ENCODE measurements at regions not wholly inside any gene's neighbourhood (a gene's known extent, or its start where the extent isn't known, plus 50 kb on each side); places are given as distances from the start of the nearest gene placed in this dataset.

DNA sequence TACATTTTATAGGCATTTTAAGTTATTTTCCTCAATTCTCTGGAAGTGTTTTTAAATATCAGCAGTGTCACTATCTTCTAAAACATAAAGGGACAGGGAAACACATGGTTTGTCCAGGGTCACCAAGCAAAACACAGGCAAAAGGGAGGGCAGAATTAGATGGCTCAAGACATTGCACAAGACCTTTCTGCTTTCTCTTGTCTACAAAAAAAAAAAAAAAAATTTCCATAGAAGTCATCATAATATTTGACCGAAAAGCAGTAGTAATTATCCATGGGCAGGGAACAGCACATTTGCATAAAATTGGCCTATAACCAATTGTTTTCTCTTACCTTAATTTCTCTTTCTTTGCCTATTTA lies 703.1 kb upstream of the FZD8 start:
- TF ChIP-seq, protein P1, sequence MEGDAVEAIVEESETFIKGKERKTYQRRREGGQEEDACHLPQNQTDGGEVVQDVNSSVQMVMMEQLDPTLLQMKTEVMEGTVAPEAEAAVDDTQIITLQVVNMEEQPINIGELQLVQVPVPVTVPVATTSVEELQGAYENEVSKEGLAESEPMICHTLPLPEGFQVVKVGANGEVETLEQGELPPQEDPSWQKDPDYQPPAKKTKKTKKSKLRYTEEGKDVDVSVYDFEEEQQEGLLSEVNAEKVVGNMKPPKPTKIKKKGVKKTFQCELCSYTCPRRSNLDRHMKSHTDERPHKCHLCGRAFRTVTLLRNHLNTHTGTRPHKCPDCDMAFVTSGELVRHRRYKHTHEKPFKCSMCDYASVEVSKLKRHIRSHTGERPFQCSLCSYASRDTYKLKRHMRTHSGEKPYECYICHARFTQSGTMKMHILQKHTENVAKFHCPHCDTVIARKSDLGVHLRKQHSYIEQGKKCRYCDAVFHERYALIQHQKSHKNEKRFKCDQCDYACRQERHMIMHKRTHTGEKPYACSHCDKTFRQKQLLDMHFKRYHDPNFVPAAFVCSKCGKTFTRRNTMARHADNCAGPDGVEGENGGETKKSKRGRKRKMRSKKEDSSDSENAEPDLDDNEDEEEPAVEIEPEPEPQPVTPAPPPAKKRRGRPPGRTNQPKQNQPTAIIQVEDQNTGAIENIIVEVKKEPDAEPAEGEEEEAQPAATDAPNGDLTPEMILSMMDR (IDR thresholded peaks at IDR 0.05), result no peak
- Histone ChIP-seq H3K27ac (peak overlapping the region in 1 of 2 donors; percentile 26), H3K4me3 (no peak overlapping the region)
- DNase-seq (ENCODE audit: low spot score), result no peak

DNA sequence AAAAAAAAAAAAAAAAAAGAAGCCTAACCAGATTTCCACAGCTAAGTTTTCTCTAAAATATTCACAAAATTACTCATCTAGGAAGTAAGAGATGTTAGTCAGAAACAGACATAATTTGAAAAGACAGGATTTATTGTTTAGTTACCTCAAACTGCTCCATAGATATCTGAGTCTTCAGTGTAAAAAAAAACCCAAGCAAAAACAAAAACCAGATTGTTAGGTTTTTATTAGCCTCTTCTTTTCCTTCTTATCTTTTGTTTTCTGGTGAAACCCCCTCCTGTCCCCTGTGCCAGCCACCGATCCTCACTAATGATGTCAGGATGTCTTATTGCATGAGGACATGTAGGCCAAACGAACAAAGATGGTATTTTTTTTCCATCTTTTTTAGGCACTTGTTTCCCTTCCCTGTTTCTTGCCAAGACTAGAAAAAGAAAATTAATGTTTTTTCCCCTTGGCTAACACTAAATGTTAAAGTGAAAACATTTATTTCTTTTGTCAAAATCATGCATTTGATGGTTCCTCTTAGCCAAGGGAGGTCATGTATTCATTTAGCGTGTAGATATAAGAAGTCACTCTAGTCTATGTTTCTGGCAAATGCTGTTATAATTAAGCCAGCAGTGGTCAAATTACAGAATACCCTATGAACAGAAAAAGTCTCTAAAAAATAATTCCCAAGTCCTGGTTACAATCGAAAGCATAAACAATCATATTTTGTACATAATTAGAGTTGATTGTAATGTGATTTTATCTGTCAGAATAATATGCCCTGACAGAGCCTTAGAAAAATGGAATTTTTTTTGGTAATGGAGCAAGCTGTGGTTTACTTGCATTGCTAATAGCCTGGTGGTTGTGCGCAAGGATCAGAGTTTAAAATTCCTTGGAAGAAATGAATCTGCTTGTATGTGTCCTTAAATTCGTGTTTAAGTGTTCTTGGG lies 702.4 kb upstream of the FZD8 start:
- H3K27ac ChIP-seq, result peak overlapping the region in 1 of 2 donors; percentile 26
- no peak overlapping the region for H3K4me3 ChIP-seq
- no peak for DNase-seq (ENCODE audit: low spot score)
- TF ChIP-seq, protein P1 (IDR thresholded peaks at IDR 0.05), result no peak

DNA sequence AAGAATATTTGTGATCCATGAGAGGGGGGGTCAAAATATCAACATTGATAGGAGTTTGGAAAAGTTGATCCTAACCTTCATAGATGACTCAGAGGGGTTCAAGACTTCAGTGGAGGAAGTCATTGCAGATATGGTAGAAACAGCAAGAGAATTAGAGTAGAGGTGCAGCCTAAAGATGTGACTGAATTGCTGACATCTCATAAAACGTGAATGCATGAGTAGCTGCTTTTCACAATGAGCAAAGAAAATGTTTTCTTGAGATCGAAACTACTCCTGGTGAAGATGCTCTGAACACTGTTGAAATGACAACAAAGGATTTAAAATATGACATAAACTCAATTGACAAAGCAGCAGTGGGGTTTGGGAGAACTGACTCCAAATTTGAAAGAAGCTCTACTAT lies 700.7 kb upstream of the FZD8 start:
- H3K4me3 ChIP-seq, result no peak overlapping the region
- DNase-seq (ENCODE audit: low spot score), result no peak
- TF ChIP-seq, protein P1 (IDR thresholded peaks at IDR 0.05), result no peak

DNA sequence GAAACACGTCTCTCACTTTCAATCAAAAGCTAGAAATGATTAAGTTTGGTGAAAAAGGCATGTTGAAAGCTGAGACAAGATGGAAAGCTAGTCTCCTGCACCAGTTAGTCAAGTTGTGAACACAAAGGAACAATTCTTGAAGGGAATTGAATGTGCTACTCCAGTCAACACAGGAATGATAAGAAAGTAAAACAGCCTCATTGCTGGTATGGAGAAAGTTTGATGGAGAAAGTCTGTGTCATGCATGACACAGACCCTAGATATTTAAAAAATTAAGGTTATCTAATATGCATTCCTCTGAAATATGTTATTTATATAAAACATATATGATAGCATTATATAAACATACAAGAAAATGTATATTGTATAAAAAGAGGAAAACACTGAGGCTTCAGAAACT lies 699.4 kb upstream of the FZD8 start:
- TF ChIP-seq, protein P1 (IDR thresholded peaks at IDR 0.05), result no peak
- no peak for DNase-seq (ENCODE audit: low spot score)
- no peak overlapping the region for H3K27ac ChIP-seq
- no peak overlapping the region for H3K4me3 ChIP-seq

More for the DNA sequence above, 700.7 kb upstream of the FZD8 start:
- no peak overlapping the region for H3K27ac ChIP-seq

DNA sequence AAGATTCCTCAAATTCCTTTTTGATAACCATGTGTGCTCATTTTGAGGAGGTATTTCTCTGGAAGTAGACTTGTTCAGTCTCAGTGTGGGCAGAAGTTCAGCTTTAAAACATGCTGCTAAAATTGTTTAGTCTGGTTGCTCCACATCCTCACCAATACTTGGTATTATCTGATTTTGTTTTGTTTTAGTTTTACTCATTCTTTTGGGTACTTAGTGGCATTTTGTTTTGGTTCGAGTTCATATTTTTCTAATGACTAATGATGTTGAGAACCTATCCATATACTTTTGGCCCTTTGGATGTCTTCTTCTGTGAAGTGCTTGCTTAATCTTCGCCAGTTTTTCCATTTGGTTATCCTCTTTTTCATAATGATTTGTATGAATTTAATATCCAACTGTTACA lies 694.2 kb upstream of the FZD8 start:
- TF ChIP-seq, protein P1 (IDR thresholded peaks at IDR 0.05), result no peak
- no peak overlapping the region for H3K4me3 ChIP-seq
- H3K27ac ChIP-seq, result no peak overlapping the region
- no peak for DNase-seq (ENCODE audit: low spot score)

DNA sequence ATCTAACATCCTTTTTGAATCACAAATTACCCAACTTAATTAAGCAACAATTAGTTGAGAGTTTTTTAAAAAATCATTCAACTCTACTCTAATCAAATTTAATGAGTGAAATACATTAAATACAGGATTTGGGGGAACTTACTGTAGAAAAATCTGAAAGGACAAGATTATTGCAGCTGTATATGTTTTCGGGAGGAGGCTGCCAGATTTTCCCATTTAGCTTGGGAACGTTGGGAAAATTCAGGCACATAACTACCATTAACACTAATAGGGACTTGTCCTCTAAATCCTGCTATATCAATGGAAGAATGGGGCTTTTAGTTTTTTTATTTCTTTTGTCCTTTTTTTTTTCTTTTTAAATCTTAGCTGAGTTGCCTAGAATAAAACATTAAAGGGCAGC lies 691.4 kb upstream of the FZD8 start:
- TF ChIP-seq, protein P1 (IDR thresholded peaks at IDR 0.05), result no peak
- no peak for DNase-seq (ENCODE audit: low spot score)
- no peak overlapping the region for H3K27ac ChIP-seq
- H3K4me3 ChIP-seq, result no peak overlapping the region

DNA sequence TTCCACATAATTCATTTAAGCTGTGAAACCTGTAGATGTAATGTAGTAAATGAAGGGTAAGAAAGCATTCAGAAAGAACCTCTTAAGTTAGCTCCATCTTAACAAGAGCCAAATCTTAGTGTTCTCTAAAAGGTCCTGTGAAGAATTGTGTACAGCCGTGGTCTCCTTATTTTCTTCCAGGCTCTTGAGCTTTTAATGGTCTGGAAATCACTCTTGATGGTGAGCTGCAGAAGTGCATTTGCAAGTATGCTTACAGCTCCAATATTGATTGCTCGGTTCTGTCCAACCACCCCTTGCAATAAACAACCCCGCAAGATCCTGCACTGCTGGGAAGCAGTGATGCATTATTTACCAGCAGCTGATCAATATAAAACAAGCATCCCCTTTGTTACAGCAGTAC lies 690.8 kb upstream of the FZD8 start:
- no peak for DNase-seq (ENCODE audit: low spot score)
- Histone ChIP-seq H3K4me3 (no peak overlapping the region), H3K27ac (no peak overlapping the region)
- TF ChIP-seq, protein P1 (IDR thresholded peaks at IDR 0.05), result no peak
